Neural progenitor cell (in vitro differentiated cells): ENCODE measurements at regions not wholly inside any gene's neighbourhood (a gene's known extent, or its start where the extent isn't known, plus 50 kb on each side); places are given as distances from the start of the nearest gene placed in this dataset.

Source experiments
- DNase-seq: peaks from one replicate; pipeline ENCODE4 v3.0.0-alpha.2; 2016; ENCODE audit warnings: low spot score
- H2AFZ ChIP-seq: fragments of 200-600 bp; sonication (generic); replicated peaks from 2 replicates; pipeline ENCODE4 v1.6.1; 2016; ENCODE audit warnings: antibody characterized with exemption
- H3F3A ChIP-seq: fragments of 200-600 bp; sonication (generic); 2 replicates; pipeline ENCODE4 v1.6.1; 2016; ENCODE audit warnings: antibody characterized with exemption, low read depth
- H3K27ac ChIP-seq: fragments of 200-600 bp; sonication (generic); 2 replicates; pipeline ENCODE4 v1.5.1; 2016; ENCODE audit warnings: mild to moderate bottlenecking
- H3K27me3 ChIP-seq: fragments of 200-600 bp; sonication (generic); 2 replicates; pipeline ENCODE4 v1.6.1; 2016; ENCODE audit warnings: mild to moderate bottlenecking, moderate library complexity
- H3K36me3 ChIP-seq: fragments of 200-600 bp; sonication (generic); 2 replicates; pipeline ENCODE4 v1.5.1; 2016
- H3K4me1 ChIP-seq: fragments of 200-600 bp; sonication (generic); 2 replicates; pipeline ENCODE4 v1.6.1; 2016; ENCODE audit warnings: mixed run types
- H3K4me2 ChIP-seq: fragments of 200-600 bp; sonication (generic); 2 replicates; pipeline ENCODE4 v1.6.1; 2016
- H3K4me3 ChIP-seq: fragments of 200-600 bp; sonication (generic); 2 replicates; pipeline ENCODE4 v1.5.1; 2016
- H3K79me2 ChIP-seq: fragments of 200-600 bp; sonication (generic); 2 replicates; pipeline ENCODE4 v1.6.1; 2016; ENCODE audit warnings: low read depth
- H3K9ac ChIP-seq: fragments of 200-600 bp; sonication (generic); 2 replicates; pipeline ENCODE4 v1.6.1; 2016
- H3K9me3 ChIP-seq: fragments of 200-600 bp; sonication (generic); 2 replicates; pipeline ENCODE4 v1.5.1; 2016; ENCODE audit warnings: low read depth
- H4K20me1 ChIP-seq: fragments of 200-600 bp; sonication (generic); 2 replicates; pipeline ENCODE4 v1.6.1; 2016; ENCODE audit warnings: low read depth
- H3K27ac Mint-ChIP-seq: 3 replicates; pipeline ENCODE4 v1.8.0; 2021; ENCODE audit warnings: mixed read lengths
- H3K27me3 Mint-ChIP-seq: 2 replicates; pipeline ENCODE4 v1.8.0; 2022; ENCODE audit warnings: low read depth, mild to moderate bottlenecking, inconsistent platforms, moderate library complexity, mixed read lengths; ENCODE audit not compliant: insufficient read depth
- H3K36me3 Mint-ChIP-seq: 3 replicates; pipeline ENCODE4 v1.8.0; 2021; ENCODE audit warnings: mixed read lengths
- H3K4me1 Mint-ChIP-seq: 3 replicates; pipeline ENCODE4 v1.8.0; 2021; ENCODE audit warnings: mixed read lengths
- H3K4me3 Mint-ChIP-seq: 3 replicates; pipeline ENCODE4 v1.8.0; 2021; ENCODE audit warnings: mild to moderate bottlenecking, moderate library complexity, mixed read lengths
- H3K9me3 Mint-ChIP-seq: 3 replicates; pipeline ENCODE4 v1.8.0; 2020; ENCODE audit warnings: mixed read lengths
- EZH2 ChIP-seq: fragments of 200-600 bp; sonication (generic); IDR thresholded peaks from 2 replicates; pipeline ENCODE4 v1.6.1; 2017; ENCODE audit warnings: antibody characterized with exemption, mild to moderate bottlenecking, moderate library complexity
- EZH2phosphoT487 ChIP-seq: fragments of 200-600 bp; sonication (generic); IDR thresholded peaks from 2 replicates; pipeline ENCODE4 v1.6.1; 2017; ENCODE audit warnings: antibody characterized with exemption
- TF ChIP-seq, protein P1 (sequence below): fragments of 200-600 bp; sonication (generic); IDR thresholded peaks from 2 replicates; pipeline ENCODE4 v1.5.1; 2017; ENCODE audit warnings: antibody characterized with exemption, mild to moderate bottlenecking

DNA sequence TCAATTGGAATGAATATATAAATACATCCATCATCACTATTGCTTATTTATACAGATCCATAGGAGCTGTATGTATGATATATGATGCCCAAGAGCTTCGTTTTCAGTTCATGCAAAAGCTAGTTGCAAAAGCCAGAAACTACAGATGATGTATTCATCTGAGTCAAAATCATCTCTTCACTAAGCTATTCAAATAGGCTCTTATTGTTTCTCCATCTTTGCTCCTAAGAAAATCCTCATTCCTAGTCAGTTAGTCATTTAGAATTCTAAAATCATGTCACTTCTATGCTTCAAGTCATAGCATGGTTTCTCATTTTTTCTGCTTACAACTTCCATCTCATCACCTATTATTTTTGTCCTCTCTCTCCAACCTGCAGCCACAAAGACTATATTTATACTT, 300.1 kb upstream of the TRAM1L1 start:
- Mint-ChIP-seq H3K9me3 (no peaks in the 10 kb centered on the region), H3K36me3 (no peaks in the 10 kb centered on the region), H3K4me1 (no peaks in the 10 kb centered on the region), H3K27me3 (no peaks in the 10 kb centered on the region), H3K27ac (no peak overlapping the region), H3K4me3 (no peak overlapping the region)
- Histone ChIP-seq H2AFZ (no peak overlapping the region), H3K27ac (no peak overlapping the region), H3K36me3 (no peaks in the 10 kb centered on the region), H3K9ac (no peak overlapping the region), H3K4me2 (no peak overlapping the region), H3K4me1 (no peaks in the 10 kb centered on the region), H3K9me3 (no peaks in the 10 kb centered on the region), H3K79me2 (no peaks in the 10 kb centered on the region), H3K27me3 (no peaks in the 10 kb centered on the region), H3F3A (no peaks in the 10 kb centered on the region), H3K4me3 (no peak overlapping the region), H4K20me1 (no peaks in the 10 kb centered on the region)
- no peak for TF ChIP-seq EZH2
- TF ChIP-seq, protein P1, sequence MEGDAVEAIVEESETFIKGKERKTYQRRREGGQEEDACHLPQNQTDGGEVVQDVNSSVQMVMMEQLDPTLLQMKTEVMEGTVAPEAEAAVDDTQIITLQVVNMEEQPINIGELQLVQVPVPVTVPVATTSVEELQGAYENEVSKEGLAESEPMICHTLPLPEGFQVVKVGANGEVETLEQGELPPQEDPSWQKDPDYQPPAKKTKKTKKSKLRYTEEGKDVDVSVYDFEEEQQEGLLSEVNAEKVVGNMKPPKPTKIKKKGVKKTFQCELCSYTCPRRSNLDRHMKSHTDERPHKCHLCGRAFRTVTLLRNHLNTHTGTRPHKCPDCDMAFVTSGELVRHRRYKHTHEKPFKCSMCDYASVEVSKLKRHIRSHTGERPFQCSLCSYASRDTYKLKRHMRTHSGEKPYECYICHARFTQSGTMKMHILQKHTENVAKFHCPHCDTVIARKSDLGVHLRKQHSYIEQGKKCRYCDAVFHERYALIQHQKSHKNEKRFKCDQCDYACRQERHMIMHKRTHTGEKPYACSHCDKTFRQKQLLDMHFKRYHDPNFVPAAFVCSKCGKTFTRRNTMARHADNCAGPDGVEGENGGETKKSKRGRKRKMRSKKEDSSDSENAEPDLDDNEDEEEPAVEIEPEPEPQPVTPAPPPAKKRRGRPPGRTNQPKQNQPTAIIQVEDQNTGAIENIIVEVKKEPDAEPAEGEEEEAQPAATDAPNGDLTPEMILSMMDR = no peak
- no peak for TF ChIP-seq EZH2phosphoT487
- no peak for DNase-seq

DNA sequence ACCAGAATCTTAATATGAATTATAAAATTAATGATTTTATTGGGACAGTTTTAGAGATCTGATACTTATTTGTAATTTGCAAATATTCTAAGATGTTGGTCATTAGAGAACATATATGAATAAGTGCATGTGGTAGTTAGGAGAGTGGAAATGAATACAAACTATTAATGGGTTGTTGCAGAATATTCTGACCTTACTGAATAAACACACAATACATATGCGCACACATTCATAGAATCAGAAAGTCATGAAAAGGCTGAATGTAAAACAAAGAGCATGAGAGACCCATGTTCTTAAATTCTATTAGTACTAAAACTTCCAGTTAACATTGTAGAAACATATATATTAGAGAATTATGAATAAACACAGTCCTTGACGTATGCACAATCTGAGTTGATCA, 301.7 kb upstream of the TRAM1L1 start:
- TF ChIP-seq EZH2phosphoT487 (no peak), EZH2 (no peak)
- TF ChIP-seq, protein P1 = no peak
- Histone ChIP-seq H3F3A (no peaks in the 10 kb centered on the region), H3K9ac (no peak overlapping the region), H3K79me2 (no peaks in the 10 kb centered on the region), H2AFZ (no peak overlapping the region), H4K20me1 (no peaks in the 10 kb centered on the region), H3K4me1 (no peaks in the 10 kb centered on the region), H3K27me3 (no peaks in the 10 kb centered on the region), H3K27ac (no peak overlapping the region), H3K4me2 (no peak overlapping the region), H3K4me3 (no peak overlapping the region), H3K36me3 (no peaks in the 10 kb centered on the region), H3K9me3 (no peaks in the 10 kb centered on the region)
- DNase-seq = no peak
- H3K27ac Mint-ChIP-seq = no peak overlapping the region
- H3K27me3 Mint-ChIP-seq = no peaks in the 10 kb centered on the region
- no peak overlapping the region for H3K4me3 Mint-ChIP-seq
- H3K36me3 Mint-ChIP-seq = no peaks in the 10 kb centered on the region
- no peaks in the 10 kb centered on the region for H3K9me3 Mint-ChIP-seq
- H3K4me1 Mint-ChIP-seq = no peaks in the 10 kb centered on the region

DNA sequence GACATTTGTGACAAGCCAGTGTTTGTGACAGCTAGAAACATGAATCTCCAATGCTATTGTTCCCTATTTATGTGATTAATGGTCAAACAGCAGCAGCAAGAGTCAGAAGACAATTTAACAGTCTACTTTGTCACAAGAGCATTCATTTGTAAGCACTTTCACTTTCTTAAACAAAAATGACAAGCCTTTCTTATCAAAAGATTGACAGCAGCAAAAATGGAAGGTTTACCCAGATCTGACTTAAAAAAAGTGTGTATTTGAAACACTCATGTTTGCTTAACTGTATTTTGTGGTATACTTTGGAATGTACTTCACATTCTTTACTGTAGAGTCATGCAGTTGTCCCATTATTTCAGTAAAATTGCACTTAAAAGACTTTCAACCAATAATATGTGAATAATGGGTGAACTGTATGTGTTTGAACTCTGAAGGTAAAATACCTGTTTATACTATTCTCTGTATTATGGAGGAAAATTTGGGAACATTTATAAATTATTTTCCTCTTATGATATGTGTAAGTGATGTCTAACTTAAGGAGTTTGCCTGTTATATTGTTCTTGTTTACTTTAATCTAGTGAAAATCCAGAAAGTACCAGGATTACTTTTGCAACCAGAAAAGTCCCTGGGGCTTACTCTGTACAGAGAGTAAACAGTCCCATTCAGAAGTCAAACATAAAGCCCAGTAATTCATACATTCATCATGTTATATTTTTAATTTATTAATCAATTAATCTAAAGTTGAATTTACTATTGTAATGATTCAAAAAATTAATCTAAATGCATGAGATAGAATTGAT, 314.9 kb upstream of the TRAM1L1 start:
- no peak overlapping the region for H3K27ac ChIP-seq
- no peak for DNase-seq
- no peak overlapping the region for H2AFZ ChIP-seq
- H3K4me2 ChIP-seq = no peak overlapping the region
- TF ChIP-seq EZH2 (no peak), EZH2phosphoT487 (no peak)
- TF ChIP-seq, protein P1 = no peak
- no peak overlapping the region for H3K4me3 ChIP-seq
- Mint-ChIP-seq H3K27ac (no peak overlapping the region), H3K4me3 (no peak overlapping the region), H3K4me1 (no peaks in the 10 kb centered on the region), H3K27me3 (peaks cover 3% of the 10 kb centered on the region), H3K36me3 (no peaks in the 10 kb centered on the region), H3K9me3 (no peaks in the 10 kb centered on the region)
- H3K4me1 ChIP-seq = no peaks in the 10 kb centered on the region
- no peaks in the 10 kb centered on the region for H3F3A ChIP-seq
- H3K27me3 ChIP-seq = no peaks in the 10 kb centered on the region
- no peaks in the 10 kb centered on the region for H3K79me2 ChIP-seq
- no peak overlapping the region for H3K9ac ChIP-seq
- no peaks in the 10 kb centered on the region for H3K36me3 ChIP-seq
- H3K9me3 ChIP-seq = no peaks in the 10 kb centered on the region
- H4K20me1 ChIP-seq = no peaks in the 10 kb centered on the region
